KMS-11 (cell line): ENCODE measurements at regions not wholly inside any gene's neighbourhood (a gene's known extent, or its start where the extent isn't known, plus 50 kb on each side); places are given as distances from the start of the nearest gene placed in this dataset.

Experiments
- H2AFZ ChIP-seq: fragments of 200-600 bp; sonication (generic); 2 replicates; pipeline ENCODE4 v1.6.1; 2016; ENCODE audit warnings: antibody characterized with exemption, mixed run types, low read depth
- H3K27ac ChIP-seq: fragments of 200-600 bp; sonication (generic); 2 replicates; pipeline ENCODE4 v1.6.1; 2016; ENCODE audit warnings: mild to moderate bottlenecking, mixed run types
- H3K27me3 ChIP-seq: fragments of 200-600 bp; sonication (generic); 2 replicates; pipeline ENCODE4 v1.6.1; 2017; ENCODE audit warnings: mild to moderate bottlenecking, low read depth, mixed run types, moderate library complexity; ENCODE audit not compliant: insufficient read depth
- H3K36me3 ChIP-seq: fragments of 200-600 bp; sonication (generic); 2 replicates; pipeline ENCODE4 v1.6.1; 2017; ENCODE audit warnings: mild to moderate bottlenecking, mixed run types; ENCODE audit not compliant: insufficient read depth
- H3K4me1 ChIP-seq: fragments of 200-600 bp; sonication (generic); 2 replicates; pipeline ENCODE4 v1.6.1; 2016; ENCODE audit warnings: mild to moderate bottlenecking, low read depth, mixed run types; ENCODE audit not compliant: poor library complexity, severe bottlenecking
- H3K4me2 ChIP-seq: fragments of 200-600 bp; sonication (generic); 2 replicates; pipeline ENCODE4 v1.7.0; 2016; ENCODE audit warnings: mild to moderate bottlenecking, mixed run types
- H3K4me3 ChIP-seq: fragments of 200-600 bp; sonication (generic); IDR thresholded peaks from 2 replicates; pipeline ENCODE4 v1.6.1; 2017; ENCODE audit warnings: low read depth, low read length, mixed read lengths; ENCODE audit not compliant: insufficient read depth
- H3K79me2 ChIP-seq: fragments of 200-600 bp; sonication (generic); 2 replicates; pipeline ENCODE4 v1.6.1; 2016; ENCODE audit warnings: low read depth, mixed run types; ENCODE audit not compliant: insufficient read depth
- H3K9ac ChIP-seq: fragments of 200-600 bp; sonication (generic); 2 replicates; pipeline ENCODE4 v1.6.1; 2016; ENCODE audit warnings: mild to moderate bottlenecking, mixed run types
- H4K20me1 ChIP-seq: fragments of 200-600 bp; sonication (generic); 2 replicates; pipeline ENCODE4 v1.6.1; 2016; ENCODE audit warnings: mild to moderate bottlenecking, mixed run types; ENCODE audit not compliant: insufficient read depth
- TF ChIP-seq, protein P1 (sequence below): fragments of 200-600 bp; sonication (generic); conservative IDR thresholded peaks from 2 replicates; pipeline ENCODE4 v1.6.1; 2017; ENCODE audit warnings: low read depth, mild to moderate bottlenecking, antibody characterized with exemption, low read length, moderate library complexity, mixed read lengths

- Histone ChIP-seq H4K20me1 (no peaks in the 10 kb centered on the region), H3K27ac (no peak overlapping the region), H3K4me3 (no peak overlapping the region), H2AFZ (no peak overlapping the region), H3K79me2 (no peaks in the 10 kb centered on the region), H3K9ac (no peak overlapping the region), H3K27me3 (no peaks in the 10 kb centered on the region), H3K36me3 (no peaks in the 10 kb centered on the region), H3K4me2 (no peak overlapping the region), H3K4me1 (no peaks in the 10 kb centered on the region)
- TF ChIP-seq, protein P1, sequence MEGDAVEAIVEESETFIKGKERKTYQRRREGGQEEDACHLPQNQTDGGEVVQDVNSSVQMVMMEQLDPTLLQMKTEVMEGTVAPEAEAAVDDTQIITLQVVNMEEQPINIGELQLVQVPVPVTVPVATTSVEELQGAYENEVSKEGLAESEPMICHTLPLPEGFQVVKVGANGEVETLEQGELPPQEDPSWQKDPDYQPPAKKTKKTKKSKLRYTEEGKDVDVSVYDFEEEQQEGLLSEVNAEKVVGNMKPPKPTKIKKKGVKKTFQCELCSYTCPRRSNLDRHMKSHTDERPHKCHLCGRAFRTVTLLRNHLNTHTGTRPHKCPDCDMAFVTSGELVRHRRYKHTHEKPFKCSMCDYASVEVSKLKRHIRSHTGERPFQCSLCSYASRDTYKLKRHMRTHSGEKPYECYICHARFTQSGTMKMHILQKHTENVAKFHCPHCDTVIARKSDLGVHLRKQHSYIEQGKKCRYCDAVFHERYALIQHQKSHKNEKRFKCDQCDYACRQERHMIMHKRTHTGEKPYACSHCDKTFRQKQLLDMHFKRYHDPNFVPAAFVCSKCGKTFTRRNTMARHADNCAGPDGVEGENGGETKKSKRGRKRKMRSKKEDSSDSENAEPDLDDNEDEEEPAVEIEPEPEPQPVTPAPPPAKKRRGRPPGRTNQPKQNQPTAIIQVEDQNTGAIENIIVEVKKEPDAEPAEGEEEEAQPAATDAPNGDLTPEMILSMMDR: no peak
Measured at GRCh38 chr18:51370996-51371395, 173.5 kb upstream of the MEX3C start.

- H2AFZ ChIP-seq: no peak overlapping the region
- H3K79me2 ChIP-seq: no peaks in the 10 kb centered on the region
- TF ChIP-seq, protein P1: no peak
- H3K4me3 ChIP-seq: no peak overlapping the region
- no peak overlapping the region for H3K9ac ChIP-seq
- H3K4me2 ChIP-seq: no peak overlapping the region
- H3K36me3 ChIP-seq: no peaks in the 10 kb centered on the region
- no peak overlapping the region for H3K27ac ChIP-seq
- no peaks in the 10 kb centered on the region for H3K27me3 ChIP-seq
- H3K4me1 ChIP-seq: no peaks in the 10 kb centered on the region
- no peaks in the 10 kb centered on the region for H4K20me1 ChIP-seq
Measured at GRCh38 chr18:51371929-51372328, 174.4 kb upstream of the MEX3C start.

GRCh38 chr18:51382081-51382480, 184.6 kb upstream of the MEX3C start:
- Histone ChIP-seq H3K4me3 (no peak overlapping the region), H3K79me2 (no peaks in the 10 kb centered on the region), H3K4me1 (no peaks in the 10 kb centered on the region), H3K36me3 (no peaks in the 10 kb centered on the region), H3K4me2 (no peak overlapping the region), H4K20me1 (no peaks in the 10 kb centered on the region), H2AFZ (no peak overlapping the region), H3K27me3 (no peaks in the 10 kb centered on the region), H3K9ac (no peak overlapping the region), H3K27ac (no peak overlapping the region)
- TF ChIP-seq, protein P1: no peak

DNA sequence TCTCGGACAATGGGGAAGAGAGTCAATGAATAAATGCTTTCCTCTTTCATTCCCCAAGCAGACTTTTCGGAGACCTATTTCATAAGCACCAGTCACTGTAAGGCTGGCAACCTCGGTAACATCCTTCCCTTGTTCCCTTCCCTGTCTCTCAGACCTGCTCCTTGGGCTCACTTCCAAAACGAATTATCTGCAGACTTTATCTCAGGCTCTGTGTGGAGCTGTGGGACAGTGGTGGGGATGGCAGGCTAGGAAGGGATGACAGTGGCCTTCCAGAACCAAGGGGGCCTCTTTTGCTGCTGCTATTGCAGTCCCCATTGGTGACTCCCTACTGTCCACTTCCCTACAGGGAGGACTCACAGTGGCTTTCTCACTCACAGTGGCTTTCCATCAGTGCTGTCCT, 185.6 kb upstream of the MEX3C start:
- H3K4me2 ChIP-seq: no peak overlapping the region
- H4K20me1 ChIP-seq: no peaks in the 10 kb centered on the region
- H3K4me1 ChIP-seq: no peaks in the 10 kb centered on the region
- no peaks in the 10 kb centered on the region for H3K79me2 ChIP-seq
- no peaks in the 10 kb centered on the region for H3K27me3 ChIP-seq
- no peak overlapping the region for H2AFZ ChIP-seq
- no peaks in the 10 kb centered on the region for H3K36me3 ChIP-seq
- TF ChIP-seq, protein P1: no peak
- H3K27ac ChIP-seq: no peak overlapping the region
- no peak overlapping the region for H3K4me3 ChIP-seq
- H3K9ac ChIP-seq: no peak overlapping the region
